ENCODE measurements at regions not wholly inside any gene's neighbourhood (a gene's known extent, or its start where the extent isn't known, plus 50 kb on each side); places are given as distances from the start of the nearest gene placed in this dataset.

GRCh38 chr18:51398104-51398503, 200.6 kb upstream of the MEX3C start:
- ChIA-PET POLR2A (ENCODE audit: low non-redundant PET) (no interaction called here), CTCF (no interaction called here)
- no peak overlapping the region for H3K4me3 ChIP-seq (ENCODE audit: low read depth, low read length, poor library complexity, severe bottlenecking)
- no peak for TF ChIP-seq CTCF (conservative IDR thresholded peaks at IDR 0.05; ENCODE audit: low read depth, low read length)
- no peak for TF ChIP-seq EZH2 (IDR thresholded peaks at IDR 0.05; ENCODE audit: borderline replicate concordance, low read depth, low read length, poor library complexity, severe bottlenecking)
- no peaks in the 10 kb centered on the region for H3K27me3 ChIP-seq (replicated peaks; ENCODE audit: insufficient read depth, low read depth, low read length, poor library complexity)
- peaks cover 3% of the 10 kb centered on the region for H3K4me1 ChIP-seq (ENCODE audit: insufficient read depth, low read length, poor library complexity, severe bottlenecking)
- intact Hi-C loops (cut with micrococcal nuclease; ENCODE audit: unreplicated experiment), result no loop called here
- H3K27ac ChIP-seq (ENCODE audit: low read depth, low read length, poor library complexity, severe bottlenecking), result no peak overlapping the region
- no peaks in the 10 kb centered on the region for H3K36me3 ChIP-seq (ENCODE audit: insufficient read depth, low read length, poor library complexity, severe bottlenecking)
- BruUV-seq (replicated peaks), result no TSS peak
- H3K9me3 ChIP-seq (ENCODE audit: low read depth, low read length, poor library complexity, severe bottlenecking), result no peaks in the 10 kb centered on the region
- DNase-seq (ENCODE audit: low spot score), result peak; percentile 18

GRCh38 chr18:51399491-51400122, 202.1 kb upstream of the MEX3C start:
- TF ChIP-seq EZH2 (IDR thresholded peaks at IDR 0.05; ENCODE audit: borderline replicate concordance, low read depth, low read length, poor library complexity, severe bottlenecking) (no peak), CTCF (conservative IDR thresholded peaks at IDR 0.05; ENCODE audit: low read depth, low read length) (no peak)
- H3K36me3 ChIP-seq (ENCODE audit: insufficient read depth, low read length, poor library complexity, severe bottlenecking), result no peaks in the 10 kb centered on the region
- DNase-seq (ENCODE audit: low spot score), result no peak
- no peak overlapping the region for H3K27ac ChIP-seq (ENCODE audit: low read depth, low read length, poor library complexity, severe bottlenecking)
- peaks cover 3% of the 10 kb centered on the region for H3K4me1 ChIP-seq (ENCODE audit: insufficient read depth, low read length, poor library complexity, severe bottlenecking)
- H3K27me3 ChIP-seq (replicated peaks; ENCODE audit: insufficient read depth, low read depth, low read length, poor library complexity), result no peaks in the 10 kb centered on the region
- POLR2A ChIA-PET (ENCODE audit: low non-redundant PET), result no interaction called here
- H3K4me3 ChIP-seq (ENCODE audit: low read depth, low read length, poor library complexity, severe bottlenecking), result no peak overlapping the region
- H3K9me3 ChIP-seq (ENCODE audit: low read depth, low read length, poor library complexity, severe bottlenecking), result no peaks in the 10 kb centered on the region
- intact Hi-C loops (cut with micrococcal nuclease; ENCODE audit: unreplicated experiment), result no loop called here
- BruUV-seq (replicated peaks), result no TSS peak
- CTCF ChIA-PET, result no interaction called here

- BruUV-seq (replicated peaks), result no TSS peak
- no peak for TF ChIP-seq CTCF (conservative IDR thresholded peaks at IDR 0.05; ENCODE audit: low read depth, low read length)
- TF ChIP-seq EZH2 (IDR thresholded peaks at IDR 0.05; ENCODE audit: borderline replicate concordance, low read depth, low read length, poor library complexity, severe bottlenecking), result no peak
- Histone ChIP-seq H3K27ac (ENCODE audit: low read depth, low read length, poor library complexity, severe bottlenecking) (no peak overlapping the region), H3K36me3 (ENCODE audit: insufficient read depth, low read length, poor library complexity, severe bottlenecking) (no peaks in the 10 kb centered on the region), H3K9me3 (ENCODE audit: low read depth, low read length, poor library complexity, severe bottlenecking) (no peaks in the 10 kb centered on the region), H3K27me3 (replicated peaks; ENCODE audit: insufficient read depth, low read depth, low read length, poor library complexity) (no peaks in the 10 kb centered on the region), H3K4me3 (ENCODE audit: low read depth, low read length, poor library complexity, severe bottlenecking) (no peak overlapping the region), H3K4me1 (ENCODE audit: insufficient read depth, low read length, poor library complexity, severe bottlenecking) (peaks cover 3% of the 10 kb centered on the region)
- intact Hi-C loops (cut with micrococcal nuclease; ENCODE audit: unreplicated experiment), result no loop called here
- DNase-seq (ENCODE audit: low spot score), result peak; percentile 15
- POLR2A ChIA-PET (ENCODE audit: low non-redundant PET), result no interaction called here
- CTCF ChIA-PET, result no interaction called here
These were observed 203.2 kb upstream of the MEX3C start for GRCh38 chr18:51400721-51401120.

Measured in A673 (cell line).